COR-L47 (cell line): ENCODE measurements at regions not wholly inside any gene's neighbourhood (a gene's known extent, or its start where the extent isn't known, plus 50 kb on each side); places are given as distances from the start of the nearest gene placed in this dataset.
"Not testable (repeated sequence)": the region's sequence is repeated elsewhere in the genome, so short reads cannot be mapped to it uniquely, and the experiment has no call there.

ENCODE experiments used
- DNase-seq: peaks from one replicate; lab custom pipeline; 2025; lab: John Stamatoyannopoulos, UW

GRCh38 chr3:137438561-137438960 is 325.6 kb upstream of the SOX14 start:
- no peak for DNase-seq

- no peak for DNase-seq
Measured at GRCh38 chr3:137460944-137461343, 303.2 kb upstream of the SOX14 start.

GRCh38 chr3:137463131-137463530 is 301.0 kb upstream of the SOX14 start:
- DNase-seq: no peak

- no peak for DNase-seq
Measured at GRCh38 chr3:137464341-137464740, 299.8 kb upstream of the SOX14 start.

GRCh38 chr3:137468446-137468845 is 295.7 kb upstream of the SOX14 start:
- no peak for DNase-seq

- DNase-seq: no peak
Measured at GRCh38 chr3:137469263-137469662, 294.9 kb upstream of the SOX14 start.

- DNase-seq: no peak
Measured at GRCh38 chr3:137471130-137471529, 293.0 kb upstream of the SOX14 start.

GRCh38 chr3:137471558-137472204 is 292.4 kb upstream of the SOX14 start:
- no peak for DNase-seq

GRCh38 chr3:137477614-137478013 is 286.5 kb upstream of the SOX14 start:
- no peak for DNase-seq

GRCh38 chr3:137509354-137510045 is 254.6 kb upstream of the SOX14 start:
- DNase-seq: no peak

GRCh38 chr3:137511655-137512054 is 252.5 kb upstream of the SOX14 start:
- DNase-seq: no peak

GRCh38 chr3:137514853-137515252 is 249.3 kb upstream of the SOX14 start:
- no peak for DNase-seq

- no peak for DNase-seq
Measured at GRCh38 chr3:137519602-137520001, 244.5 kb upstream of the SOX14 start.

- no peak for DNase-seq
Measured at GRCh38 chr3:137524751-137525150, 239.4 kb upstream of the SOX14 start.

GRCh38 chr3:137525471-137525870 is 238.6 kb upstream of the SOX14 start:
- DNase-seq: no peak

- DNase-seq: no peak
Measured at GRCh38 chr3:137542049-137542448, 222.1 kb upstream of the SOX14 start.

GRCh38 chr3:137554242-137554641 is 209.9 kb upstream of the SOX14 start:
- no peak for DNase-seq

- DNase-seq: no peak
Measured at GRCh38 chr3:137568880-137569279, 195.2 kb upstream of the SOX14 start.

- no peak for DNase-seq
Measured at GRCh38 chr3:137572931-137573330, 191.2 kb upstream of the SOX14 start.

GRCh38 chr3:137582484-137582883 is 181.6 kb upstream of the SOX14 start:
- DNase-seq: no peak

- DNase-seq: no peak
Measured at GRCh38 chr3:137583256-137583655, 180.9 kb upstream of the SOX14 start.

GRCh38 chr3:137588871-137589270 is 175.2 kb upstream of the SOX14 start:
- DNase-seq: no peak

GRCh38 chr3:137595415-137595814 is 168.7 kb upstream of the SOX14 start:
- not testable (repeated sequence) for DNase-seq

- DNase-seq: no peak
Measured at GRCh38 chr3:137610723-137611122, 153.4 kb upstream of the SOX14 start.
